ENCODE measurements at regions not wholly inside any gene's neighbourhood (a gene's known extent, or its start where the extent isn't known, plus 50 kb on each side); places are given as distances from the start of the nearest gene placed in this dataset.

DNA sequence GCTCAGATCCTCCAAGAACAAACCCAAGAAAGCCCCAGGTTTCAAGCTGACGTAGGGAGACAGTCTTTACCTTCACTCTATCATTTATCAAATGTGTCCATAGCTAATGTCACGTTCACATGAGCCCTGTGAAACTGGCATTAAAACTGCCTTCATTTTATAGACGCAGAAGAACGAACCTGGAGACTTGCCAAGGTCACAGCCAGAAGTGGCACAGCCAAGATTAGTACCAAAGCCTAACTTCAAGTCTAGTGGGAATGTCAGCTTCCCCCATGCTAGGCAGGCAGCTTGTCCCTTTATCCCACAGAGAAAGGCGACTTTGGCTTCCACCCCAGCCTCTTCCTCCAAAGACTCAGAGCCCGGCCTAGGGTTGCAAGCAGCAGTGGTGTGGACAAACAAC is 517.2 kb downstream of the SHQ1 start:
- no peak for DNase-seq (ENCODE audit: low read depth in 6 of 9, low spot score in 9 of 9)
- 95% methylated on average over 6 of the region's 6 CpGs for WGBS
- H3K9me3 ChIP-seq (ENCODE audit: control insufficient read depth in 2 of 2, insufficient read depth in 1 of 2, low read length in 1 of 2): no peaks in the 10 kb centered on the region

DNA sequence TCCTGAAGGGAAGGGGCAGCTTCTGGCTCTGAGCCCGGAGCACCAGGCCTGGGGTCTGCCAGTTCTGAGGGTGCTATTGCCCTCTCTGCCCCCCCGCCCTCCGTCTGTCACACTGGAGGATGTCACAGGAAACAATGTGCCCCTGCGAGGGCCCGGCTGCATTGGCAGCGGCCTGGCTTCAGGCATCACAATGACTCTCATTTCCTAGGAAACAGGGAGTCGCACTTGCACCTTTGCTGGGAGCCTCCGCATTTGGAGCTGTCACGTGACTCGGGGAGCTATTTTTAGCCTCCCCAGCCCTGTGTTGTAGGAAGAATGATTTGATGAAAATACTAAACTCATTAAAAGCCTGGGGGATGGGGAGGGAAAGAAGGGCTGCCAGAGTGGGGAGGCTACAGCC is 518.9 kb downstream of the SHQ1 start:
- Histone ChIP-seq H3K9me3 (ENCODE audit: control insufficient read depth in 2 of 2, insufficient read depth in 1 of 2, low read length in 1 of 2) (peaks cover 0 to 5% of the 10 kb centered on the region in 2 donors), H3K36me3 (ENCODE audit: control insufficient read depth in 2 of 2, insufficient read depth in 2 of 2, low read length in 1 of 2) (no peaks in the 10 kb centered on the region), H3K4me3 (ENCODE audit: low read length in 2 of 2) (no peak overlapping the region), H3K27me3 (ENCODE audit: control insufficient read depth in 2 of 2, insufficient read depth in 1 of 2, low read length in 1 of 2) (no peaks in the 10 kb centered on the region), H3K27ac (ENCODE audit: low read depth in 1 of 2, low read length in 1 of 2) (no peak overlapping the region), H3K4me1 (ENCODE audit: control insufficient read depth in 2 of 2, insufficient read depth in 2 of 2, low read length in 2 of 2) (peaks cover 0 to 5% of the 10 kb centered on the region in 2 donors)
- WGBS: 11% methylated on average over 10 of the region's 10 CpGs
- DNase-seq (ENCODE audit: low read depth in 6 of 9, low spot score in 9 of 9): no peak

More for the DNA sequence above, 517.2 kb downstream of the SHQ1 start:
- no peak overlapping the region for H3K4me3 ChIP-seq (ENCODE audit: low read length in 2 of 2)
- H3K27ac ChIP-seq (ENCODE audit: low read depth in 1 of 2, low read length in 1 of 2): no peak overlapping the region
- no peaks in the 10 kb centered on the region for H3K36me3 ChIP-seq (ENCODE audit: control insufficient read depth in 2 of 2, insufficient read depth in 2 of 2, low read length in 1 of 2)
- H3K4me1 ChIP-seq (ENCODE audit: control insufficient read depth in 2 of 2, insufficient read depth in 2 of 2, low read length in 2 of 2): peaks cover 0 to 5% of the 10 kb centered on the region in 2 donors
- H3K27me3 ChIP-seq (ENCODE audit: control insufficient read depth in 2 of 2, insufficient read depth in 1 of 2, low read length in 1 of 2): no peaks in the 10 kb centered on the region

DNA sequence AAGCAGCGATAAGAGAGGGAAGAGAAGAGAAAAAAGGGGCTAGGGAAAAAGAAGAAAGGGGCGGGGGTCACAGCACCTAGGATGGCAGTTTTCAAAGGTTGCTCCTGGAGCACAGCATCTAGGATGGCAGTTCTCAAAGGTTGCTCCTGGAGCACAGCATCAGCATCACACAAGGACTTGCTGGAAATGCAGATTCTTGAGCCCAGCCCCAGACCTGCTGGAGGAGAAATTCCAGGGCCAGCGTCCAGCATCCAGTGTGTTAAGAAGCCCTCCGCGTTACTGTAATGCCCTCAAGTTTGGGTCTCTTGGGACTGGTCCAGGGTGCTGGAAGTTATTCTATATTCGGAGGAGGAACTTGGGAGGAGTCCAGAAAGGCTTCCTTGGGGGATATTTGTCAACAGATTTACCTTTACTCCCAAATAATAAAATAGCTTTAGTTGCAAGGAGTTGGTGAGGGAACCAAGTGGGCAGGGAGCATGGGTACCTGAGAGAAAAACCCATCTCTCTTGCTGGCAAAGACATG is 519.4 kb downstream of the SHQ1 start:
- DNase-seq (ENCODE audit: low read depth in 6 of 9, low spot score in 9 of 9): no peak
- Histone ChIP-seq H3K27me3 (ENCODE audit: control insufficient read depth in 2 of 2, insufficient read depth in 1 of 2, low read length in 1 of 2) (no peaks in the 10 kb centered on the region), H3K4me3 (ENCODE audit: low read length in 2 of 2) (no peak overlapping the region), H3K4me1 (ENCODE audit: control insufficient read depth in 2 of 2, insufficient read depth in 2 of 2, low read length in 2 of 2) (peaks cover 0 to 5% of the 10 kb centered on the region in 2 donors), H3K27ac (ENCODE audit: low read depth in 1 of 2, low read length in 1 of 2) (no peak overlapping the region), H3K9me3 (ENCODE audit: control insufficient read depth in 2 of 2, insufficient read depth in 1 of 2, low read length in 1 of 2) (peaks cover 0 to 5% of the 10 kb centered on the region in 2 donors), H3K36me3 (ENCODE audit: control insufficient read depth in 2 of 2, insufficient read depth in 2 of 2, low read length in 1 of 2) (no peaks in the 10 kb centered on the region)
- 97% methylated on average over 6 of the region's 6 CpGs for WGBS

DNA sequence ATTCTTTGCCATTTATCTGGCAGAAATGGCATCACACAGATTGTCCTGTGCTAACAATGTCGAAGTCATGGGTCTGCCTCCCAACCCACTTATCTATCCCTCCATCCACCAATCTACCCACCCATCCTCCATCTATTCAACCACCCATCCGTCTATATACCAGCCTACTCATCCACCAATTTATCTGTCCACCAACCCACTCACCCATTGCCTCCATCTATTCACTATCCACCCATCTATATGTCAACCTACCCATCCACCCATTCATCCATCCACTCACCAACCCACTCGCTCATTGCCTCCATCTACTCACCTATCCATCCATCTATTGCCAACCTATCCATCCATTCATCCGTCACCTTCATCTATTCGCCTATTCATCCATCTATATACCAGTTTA is 521.2 kb downstream of the SHQ1 start:
- Histone ChIP-seq H3K4me3 (ENCODE audit: low read length in 2 of 2) (no peak overlapping the region), H3K27me3 (ENCODE audit: control insufficient read depth in 2 of 2, insufficient read depth in 1 of 2, low read length in 1 of 2) (no peaks in the 10 kb centered on the region), H3K27ac (ENCODE audit: low read depth in 1 of 2, low read length in 1 of 2) (no peak overlapping the region), H3K36me3 (ENCODE audit: control insufficient read depth in 2 of 2, insufficient read depth in 2 of 2, low read length in 1 of 2) (no peaks in the 10 kb centered on the region), H3K4me1 (ENCODE audit: control insufficient read depth in 2 of 2, insufficient read depth in 2 of 2, low read length in 2 of 2) (peaks cover 0 to 10% of the 10 kb centered on the region in 2 donors), H3K9me3 (ENCODE audit: control insufficient read depth in 2 of 2, insufficient read depth in 1 of 2, low read length in 1 of 2) (peaks cover 0 to 5% of the 10 kb centered on the region in 2 donors)
- over 99% methylated on average over 5 of the region's 5 CpGs for WGBS
- no peak for DNase-seq (ENCODE audit: low read depth in 6 of 9, low spot score in 9 of 9)

DNA sequence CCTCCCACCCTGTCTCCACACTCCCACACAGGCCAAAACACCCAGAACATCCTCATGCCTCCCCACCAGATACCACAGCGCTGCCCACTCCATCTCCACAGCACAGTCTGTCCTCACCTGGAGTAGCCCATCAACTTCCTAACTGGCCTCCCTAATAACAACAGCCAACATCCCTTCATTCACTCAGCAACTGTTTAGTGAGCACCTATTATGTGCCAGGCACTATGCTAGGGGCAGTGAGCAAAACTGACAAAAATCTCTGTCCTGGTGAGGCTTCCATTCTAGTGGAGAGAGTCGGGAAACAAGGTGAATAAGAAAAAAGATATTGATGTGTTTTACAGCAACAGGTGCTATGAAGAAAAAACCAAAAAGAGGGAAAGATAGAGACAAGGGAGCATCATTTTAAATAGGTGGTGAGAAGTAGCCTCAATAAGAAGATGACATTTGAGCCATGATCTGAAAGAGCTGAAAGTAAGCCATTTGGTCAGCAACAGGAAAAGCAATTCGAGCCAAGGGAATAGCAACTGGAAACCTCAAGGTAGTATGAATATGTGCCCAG is 523.9 kb downstream of the SHQ1 start:
- no peak for DNase-seq (ENCODE audit: low read depth in 6 of 9, low spot score in 9 of 9)
- Histone ChIP-seq H3K4me1 (ENCODE audit: control insufficient read depth in 2 of 2, insufficient read depth in 2 of 2, low read length in 2 of 2) (peaks cover 0 to 5% of the 10 kb centered on the region in 2 donors), H3K27ac (ENCODE audit: low read depth in 1 of 2, low read length in 1 of 2) (no peak overlapping the region), H3K27me3 (ENCODE audit: control insufficient read depth in 2 of 2, insufficient read depth in 1 of 2, low read length in 1 of 2) (no peaks in the 10 kb centered on the region), H3K9me3 (ENCODE audit: control insufficient read depth in 2 of 2, insufficient read depth in 1 of 2, low read length in 1 of 2) (peaks cover 0 to 5% of the 10 kb centered on the region in 2 donors), H3K36me3 (ENCODE audit: control insufficient read depth in 2 of 2, insufficient read depth in 2 of 2, low read length in 1 of 2) (no peaks in the 10 kb centered on the region), H3K4me3 (ENCODE audit: low read length in 2 of 2) (no peak overlapping the region)
- 98% methylated on average over 3 of the region's 3 CpGs for WGBS

DNA sequence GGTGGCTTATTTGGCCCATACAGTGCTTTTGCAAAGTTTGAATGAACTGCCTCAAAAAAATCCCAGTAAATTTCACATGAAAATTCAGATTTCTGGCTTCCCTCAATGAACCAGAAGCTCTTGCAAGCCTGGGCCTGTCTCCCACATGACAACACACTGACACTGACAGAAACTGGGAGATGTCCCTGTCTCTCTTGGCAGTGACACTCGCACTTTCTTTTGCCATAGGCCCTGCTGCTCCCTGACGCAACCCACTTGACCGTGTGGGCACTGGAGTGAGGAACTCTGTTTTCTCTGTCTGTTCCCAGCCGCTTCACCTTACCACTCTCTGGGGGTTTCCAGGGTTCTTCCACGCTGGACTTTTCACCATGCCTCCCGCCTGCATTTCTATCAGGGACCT is 524.5 kb downstream of the SHQ1 start:
- Histone ChIP-seq H3K36me3 (ENCODE audit: control insufficient read depth in 2 of 2, insufficient read depth in 2 of 2, low read length in 1 of 2) (no peaks in the 10 kb centered on the region), H3K4me1 (ENCODE audit: control insufficient read depth in 2 of 2, insufficient read depth in 2 of 2, low read length in 2 of 2) (peaks cover 0 to 8% of the 10 kb centered on the region in 2 donors), H3K9me3 (ENCODE audit: control insufficient read depth in 2 of 2, insufficient read depth in 1 of 2, low read length in 1 of 2) (peaks cover 0 to 5% of the 10 kb centered on the region in 2 donors), H3K27ac (ENCODE audit: low read depth in 1 of 2, low read length in 1 of 2) (no peak overlapping the region), H3K4me3 (ENCODE audit: low read length in 2 of 2) (no peak overlapping the region), H3K27me3 (ENCODE audit: control insufficient read depth in 2 of 2, insufficient read depth in 1 of 2, low read length in 1 of 2) (no peaks in the 10 kb centered on the region)
- WGBS: 89% methylated on average over 6 of the region's 6 CpGs
- DNase-seq (ENCODE audit: low read depth in 6 of 9, low spot score in 9 of 9): no peak

DNA sequence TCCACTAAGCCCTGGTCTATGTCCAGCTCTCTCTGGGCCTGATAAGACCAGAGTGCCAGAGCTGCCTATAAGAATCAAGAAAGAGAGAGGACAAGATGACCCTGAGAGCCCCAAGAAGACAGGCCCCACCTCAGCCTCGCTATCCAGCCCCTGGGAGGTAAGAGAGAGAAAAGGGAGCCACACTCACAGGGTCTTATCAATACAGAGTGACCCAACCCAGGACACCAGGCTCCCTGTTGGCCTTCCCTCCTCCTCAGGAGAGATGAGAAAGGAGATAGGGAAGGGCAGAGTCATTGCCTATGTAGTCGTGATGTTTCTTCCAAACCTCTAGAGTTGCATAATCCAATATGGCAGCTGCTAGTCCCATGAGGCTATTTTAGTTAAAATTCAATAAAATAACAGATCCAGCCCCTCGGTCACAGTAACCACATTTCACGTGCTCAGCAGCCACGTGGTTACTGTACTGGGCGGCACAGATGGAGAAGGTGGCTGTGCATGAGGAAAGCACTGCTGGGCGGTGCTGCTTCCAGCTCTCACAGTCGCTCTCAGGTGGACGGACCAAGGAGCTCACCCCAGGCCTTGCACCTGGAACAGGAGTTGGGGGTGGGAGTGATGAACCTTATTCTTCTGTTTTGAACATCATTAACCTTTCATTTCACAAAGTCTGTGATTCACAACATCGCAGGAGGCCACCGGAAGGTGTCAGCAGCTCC is 525.8 kb downstream of the SHQ1 start:
- Histone ChIP-seq H3K27ac (ENCODE audit: low read depth in 1 of 2, low read length in 1 of 2) (no peak overlapping the region), H3K27me3 (ENCODE audit: control insufficient read depth in 2 of 2, insufficient read depth in 1 of 2, low read length in 1 of 2) (no peaks in the 10 kb centered on the region), H3K4me1 (ENCODE audit: control insufficient read depth in 2 of 2, insufficient read depth in 2 of 2, low read length in 2 of 2) (peaks cover 0 to 8% of the 10 kb centered on the region in 2 donors), H3K9me3 (ENCODE audit: control insufficient read depth in 2 of 2, insufficient read depth in 1 of 2, low read length in 1 of 2) (peaks cover 0 to 5% of the 10 kb centered on the region in 2 donors), H3K4me3 (ENCODE audit: low read length in 2 of 2) (no peak overlapping the region), H3K36me3 (ENCODE audit: control insufficient read depth in 2 of 2, insufficient read depth in 2 of 2, low read length in 1 of 2) (no peaks in the 10 kb centered on the region)
- WGBS: 84% methylated on average over 11 of the region's 11 CpGs
- no peak for DNase-seq (ENCODE audit: low read depth in 6 of 9, low spot score in 9 of 9)

DNA sequence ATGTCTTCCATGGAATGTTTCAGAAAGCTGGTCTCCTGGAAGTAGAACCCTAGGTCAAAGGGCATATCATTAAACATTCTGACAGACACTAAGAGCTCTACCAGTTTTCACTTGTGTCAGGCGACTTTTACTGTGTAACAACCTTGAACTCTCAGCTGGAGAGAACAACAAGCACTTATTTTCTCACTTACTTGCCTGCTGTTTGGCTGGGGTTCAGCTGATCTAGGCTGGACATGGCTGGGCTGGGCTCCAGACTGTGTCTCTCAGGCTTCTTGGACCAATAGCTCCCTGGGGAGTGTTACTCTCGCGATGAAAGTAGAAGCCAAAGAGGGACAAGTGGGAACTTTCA is 527.3 kb downstream of the SHQ1 start:
- Histone ChIP-seq H3K4me1 (ENCODE audit: control insufficient read depth in 2 of 2, insufficient read depth in 2 of 2, low read length in 2 of 2) (peaks cover 0 to 8% of the 10 kb centered on the region in 2 donors), H3K36me3 (ENCODE audit: control insufficient read depth in 2 of 2, insufficient read depth in 2 of 2, low read length in 1 of 2) (no peaks in the 10 kb centered on the region), H3K4me3 (ENCODE audit: low read length in 2 of 2) (no peak overlapping the region), H3K27me3 (ENCODE audit: control insufficient read depth in 2 of 2, insufficient read depth in 1 of 2, low read length in 1 of 2) (no peaks in the 10 kb centered on the region), H3K27ac (ENCODE audit: low read depth in 1 of 2, low read length in 1 of 2) (no peak overlapping the region), H3K9me3 (ENCODE audit: control insufficient read depth in 2 of 2, insufficient read depth in 1 of 2, low read length in 1 of 2) (peaks cover 0 to 5% of the 10 kb centered on the region in 2 donors)
- 99% methylated on average over 3 of the region's 3 CpGs for WGBS
- DNase-seq (ENCODE audit: low read depth in 6 of 9, low spot score in 9 of 9): no peak

DNA sequence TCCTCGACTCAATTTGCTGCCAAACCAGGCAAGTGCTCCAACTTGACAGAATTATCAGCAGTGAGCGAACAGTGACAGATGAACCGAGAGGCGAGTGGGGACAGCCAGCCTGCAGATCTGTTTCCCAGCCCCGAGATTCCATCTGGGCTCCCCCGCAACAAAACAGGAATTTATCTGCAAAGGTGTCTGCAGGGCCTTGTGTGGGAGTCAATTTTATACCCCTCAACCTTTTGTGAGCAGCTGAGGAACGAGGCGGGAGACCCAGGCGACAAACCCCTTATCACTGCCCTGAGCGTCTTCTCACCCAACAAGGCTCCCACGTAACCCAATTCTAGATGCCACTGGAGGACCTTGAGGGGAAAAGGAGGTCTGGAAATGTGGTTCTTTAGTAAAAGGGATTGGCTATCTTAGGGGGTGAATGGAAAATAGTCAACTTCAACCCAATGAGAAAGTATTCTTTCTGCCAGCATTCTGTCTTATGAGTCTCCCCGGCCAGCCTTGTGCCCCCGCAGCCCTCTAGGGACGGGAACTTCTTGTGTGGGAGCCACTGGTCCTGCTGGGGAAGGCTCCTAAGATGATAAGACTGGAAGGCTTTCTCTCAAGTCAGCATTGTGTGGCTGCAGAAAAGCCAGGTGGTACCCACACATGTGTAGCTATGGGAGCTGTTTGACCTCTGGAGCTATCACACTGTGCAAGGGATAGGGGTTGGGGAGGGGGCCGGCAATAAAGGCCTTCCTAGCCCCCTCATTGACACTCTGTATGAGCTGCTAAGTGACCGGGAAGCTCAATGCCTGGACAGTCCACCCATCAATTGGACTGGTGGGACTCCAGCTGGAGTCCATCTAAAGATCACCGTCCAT is 527.9 kb downstream of the SHQ1 start:
- Histone ChIP-seq H3K9me3 (ENCODE audit: control insufficient read depth in 2 of 2, insufficient read depth in 1 of 2, low read length in 1 of 2) (peaks cover 0 to under 1% of the 10 kb centered on the region in 2 donors), H3K36me3 (ENCODE audit: control insufficient read depth in 2 of 2, insufficient read depth in 2 of 2, low read length in 1 of 2) (no peaks in the 10 kb centered on the region), H3K27me3 (ENCODE audit: control insufficient read depth in 2 of 2, insufficient read depth in 1 of 2, low read length in 1 of 2) (no peaks in the 10 kb centered on the region), H3K4me3 (ENCODE audit: low read length in 2 of 2) (no peak overlapping the region), H3K4me1 (ENCODE audit: control insufficient read depth in 2 of 2, insufficient read depth in 2 of 2, low read length in 2 of 2) (peaks cover 0 to 8% of the 10 kb centered on the region in 2 donors), H3K27ac (ENCODE audit: low read depth in 1 of 2, low read length in 1 of 2) (no peak overlapping the region)
- no peak for DNase-seq (ENCODE audit: low read depth in 6 of 9, low spot score in 9 of 9)
- 97% methylated on average over 17 of the region's 17 CpGs for WGBS

Data from thymus (tissue), 11 donors.